WTC11 (cell line): ENCODE measurements at regions not wholly inside any gene's neighbourhood (a gene's known extent, or its start where the extent isn't known, plus 50 kb on each side); places are given as distances from the start of the nearest gene placed in this dataset.
A peak's percentile ranks its signal among the peaks of the same experiment; 100 is the strongest.

Experiments
- ATAC-seq: fragments of 200-7000 bp; cut with Tn5 transposase; 2 replicates; pipeline ENCODE4 v1.10.0; 2021; ENCODE audit warnings: mild to moderate bottlenecking, moderate library complexity
- CTCF ChIA-PET: fragments of 300-600 bp; sonication (Branson Sonifier 250); formaldehyde crosslinking; loops from one replicate; lab custom pipeline; 2021; ENCODE audit warnings: antibody characterized with exemption; lab: Charles Lee
- POLR2A ChIA-PET: fragments of 350-600 bp; sonication (Branson Sonifier 250); formaldehyde crosslinking; loops from one replicate; lab custom pipeline; 2021; ENCODE audit warnings: antibody characterized with exemption; lab: Charles Lee
- DNase-seq: peaks from one replicate; pipeline ENCODE4 v3.0.0; 2021; ENCODE audit warnings: low spot score
- H3K27ac Mint-ChIP-seq: 2 replicates; pipeline ENCODE4 v1.8.0; 2021; ENCODE audit warnings: mixed read lengths
- H3K27me3 Mint-ChIP-seq: 2 replicates; pipeline ENCODE4 v1.8.0; 2021; ENCODE audit warnings: low read depth, mild to moderate bottlenecking, moderate library complexity, mixed read lengths
- H3K36me3 Mint-ChIP-seq: 2 replicates; pipeline ENCODE4 v1.8.0; 2021; ENCODE audit warnings: mixed read lengths
- H3K4me1 Mint-ChIP-seq: 2 replicates; pipeline ENCODE4 v1.8.0; 2022; ENCODE audit warnings: mixed read lengths
- H3K4me3 Mint-ChIP-seq: 2 replicates; pipeline ENCODE4 v1.8.0; 2021; ENCODE audit warnings: mild to moderate bottlenecking, moderate library complexity, mixed read lengths
- H3K9me3 Mint-ChIP-seq: 2 replicates; pipeline ENCODE4 v1.8.0; 2021; ENCODE audit warnings: mixed read lengths
- ATF1 ChIP-seq: sonication (generic); formaldehyde crosslinking; IDR thresholded peaks from 2 replicates; pipeline ENCODE4 v1.8.1; 2023; ENCODE audit warnings: mild to moderate bottlenecking, moderate library complexity, missing genetic modification reagents
- CDX4 ChIP-seq: fragments of 250-450 bp; sonication (Bioruptor Pico); IDR thresholded peaks from 2 replicates; pipeline ENCODE4 v1.9.0; 2021; ENCODE audit warnings: moderate library complexity, mild to moderate bottlenecking, inconsistent platforms, borderline replicate concordance
- E2F1 ChIP-seq: sonication (generic); formaldehyde crosslinking; IDR thresholded peaks from 2 replicates; pipeline ENCODE4 v1.8.0; 2022; ENCODE audit warnings: mild to moderate bottlenecking, missing genetic modification reagents
- ELF4 ChIP-seq: sonication (generic); formaldehyde crosslinking; IDR thresholded peaks from 2 replicates; pipeline ENCODE4 v1.8.1; 2022; ENCODE audit warnings: low read depth, mild to moderate bottlenecking, moderate library complexity, missing genetic modification reagents
- ETV6 ChIP-seq: sonication (generic); formaldehyde crosslinking; IDR thresholded peaks from 2 replicates; pipeline ENCODE4 v1.8.1; 2022; ENCODE audit warnings: mild to moderate bottlenecking, missing genetic modification reagents
- FOXP1 ChIP-seq: sonication (generic); formaldehyde crosslinking; IDR thresholded peaks from 2 replicates; pipeline ENCODE4 v1.8.0; 2022; ENCODE audit warnings: missing genetic modification reagents, mild to moderate bottlenecking, moderate library complexity, borderline replicate concordance
- NFE2L1 ChIP-seq: sonication (generic); formaldehyde crosslinking; IDR thresholded peaks from 2 replicates; pipeline ENCODE4 v1.8.1; 2023; ENCODE audit warnings: missing genetic modification reagents
- NFYB ChIP-seq: sonication (generic); formaldehyde crosslinking; conservative IDR thresholded peaks from 2 replicates; pipeline ENCODE4 v1.8.0; 2022; ENCODE audit warnings: low read depth, missing genetic modification reagents
- RORB ChIP-seq: fragments of 250-450 bp; sonication (Bioruptor Pico); IDR thresholded peaks from 2 replicates; pipeline ENCODE4 v1.9.0; 2021; ENCODE audit warnings: mild to moderate bottlenecking
- SMAD3 ChIP-seq: sonication (generic); formaldehyde crosslinking; IDR thresholded peaks from 2 replicates; pipeline ENCODE4 v1.8.0; 2022; ENCODE audit warnings: missing genetic modification reagents, mild to moderate bottlenecking, borderline replicate concordance
- SP1 ChIP-seq: sonication (generic); formaldehyde crosslinking; conservative IDR thresholded peaks from 2 replicates; pipeline ENCODE4 v1.8.1; 2022; ENCODE audit warnings: missing genetic modification reagents
- TEAD1 ChIP-seq: sonication (generic); formaldehyde crosslinking; IDR thresholded peaks from 2 replicates; pipeline ENCODE4 v1.8.0; 2022; ENCODE audit warnings: mild to moderate bottlenecking, missing genetic modification reagents
- ZNF121 ChIP-seq: sonication (generic); formaldehyde crosslinking; IDR thresholded peaks from 2 replicates; pipeline ENCODE4 v1.8.0; 2023; ENCODE audit warnings: missing genetic modification reagents
- ZNF138 ChIP-seq: sonication (generic); formaldehyde crosslinking; conservative IDR thresholded peaks from 2 replicates; pipeline ENCODE4 v1.8.1; 2022; ENCODE audit warnings: mild to moderate bottlenecking, moderate library complexity, missing genetic modification reagents
- TF ChIP-seq, protein P1 (sequence below): fragments of 250-450 bp; sonication (Bioruptor Pico); IDR thresholded peaks from 2 replicates; pipeline ENCODE4 v1.9.0; 2021; ENCODE audit warnings: mild to moderate bottlenecking
- TF ChIP-seq, protein P2 (sequence below): sonication (generic); formaldehyde crosslinking; IDR thresholded peaks from 2 replicates; pipeline ENCODE4 v1.8.0; 2022; ENCODE audit warnings: mild to moderate bottlenecking, missing genetic modification reagents
- TF ChIP-seq, protein P3 (sequence below): sonication (generic); formaldehyde crosslinking; IDR thresholded peaks from 2 replicates; pipeline ENCODE4 v1.8.1; 2022; ENCODE audit warnings: low read depth, missing genetic modification reagents, borderline replicate concordance

- no peak for TF ChIP-seq NFYB (CRISPR knock-in tag)
- TF ChIP-seq ETV6 (CRISPR knock-in tag): no peak
- no peak for TF ChIP-seq SP1
- TF ChIP-seq ZNF138 (CRISPR knock-in tag): no peak
- TF ChIP-seq SMAD3 (CRISPR knock-in tag): no peak
- TF ChIP-seq, protein P1, sequence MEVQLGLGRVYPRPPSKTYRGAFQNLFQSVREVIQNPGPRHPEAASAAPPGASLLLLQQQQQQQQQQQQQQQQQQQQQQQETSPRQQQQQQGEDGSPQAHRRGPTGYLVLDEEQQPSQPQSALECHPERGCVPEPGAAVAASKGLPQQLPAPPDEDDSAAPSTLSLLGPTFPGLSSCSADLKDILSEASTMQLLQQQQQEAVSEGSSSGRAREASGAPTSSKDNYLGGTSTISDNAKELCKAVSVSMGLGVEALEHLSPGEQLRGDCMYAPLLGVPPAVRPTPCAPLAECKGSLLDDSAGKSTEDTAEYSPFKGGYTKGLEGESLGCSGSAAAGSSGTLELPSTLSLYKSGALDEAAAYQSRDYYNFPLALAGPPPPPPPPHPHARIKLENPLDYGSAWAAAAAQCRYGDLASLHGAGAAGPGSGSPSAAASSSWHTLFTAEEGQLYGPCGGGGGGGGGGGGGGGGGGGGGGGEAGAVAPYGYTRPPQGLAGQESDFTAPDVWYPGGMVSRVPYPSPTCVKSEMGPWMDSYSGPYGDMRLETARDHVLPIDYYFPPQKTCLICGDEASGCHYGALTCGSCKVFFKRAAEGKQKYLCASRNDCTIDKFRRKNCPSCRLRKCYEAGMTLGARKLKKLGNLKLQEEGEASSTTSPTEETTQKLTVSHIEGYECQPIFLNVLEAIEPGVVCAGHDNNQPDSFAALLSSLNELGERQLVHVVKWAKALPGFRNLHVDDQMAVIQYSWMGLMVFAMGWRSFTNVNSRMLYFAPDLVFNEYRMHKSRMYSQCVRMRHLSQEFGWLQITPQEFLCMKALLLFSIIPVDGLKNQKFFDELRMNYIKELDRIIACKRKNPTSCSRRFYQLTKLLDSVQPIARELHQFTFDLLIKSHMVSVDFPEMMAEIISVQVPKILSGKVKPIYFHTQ (CRISPR knock-in tag): no peak
- no peak for TF ChIP-seq ATF1
- POLR2A ChIA-PET: no interaction called here
- no peaks in the 10 kb centered on the region; the same call in 1 of the 2 replicates for H3K27me3 Mint-ChIP-seq
- CTCF ChIA-PET: interaction anchor here (0.6 to 2.7 kb wide), 14 partner anchors 10 to 264 kb away, joined by 3 to 12 read pairs (median 6); no protein-coding TSS in a partner anchor
- DNase-seq (peak; percentile 59), ATAC-seq (peak; percentile 97)
- no peak overlapping the region for H3K27ac Mint-ChIP-seq
- no peak overlapping the region for H3K4me3 Mint-ChIP-seq
- H3K9me3 Mint-ChIP-seq: peaks cover 25% of the 10 kb centered on the region
- H3K4me1 Mint-ChIP-seq: peaks cover 19% of the 10 kb centered on the region
- H3K36me3 Mint-ChIP-seq: peaks cover 25% of the 10 kb centered on the region
These were observed 260.7 kb upstream of the SFRP2 start for GRCh38 chr4:154049457-154050181.

GRCh38 chr4:154047733-154048132 lies 258.9 kb upstream of the SFRP2 start:
- Mint-ChIP-seq H3K4me1 (peaks cover 19% of the 10 kb centered on the region), H3K27me3 (no peaks in the 10 kb centered on the region; the same call in 1 of the 2 replicates)
- no peak for ATAC-seq
- TF ChIP-seq ELF4 (CRISPR knock-in tag) (no peak), E2F1 (no peak), ZNF121 (CRISPR knock-in tag) (no peak), RORB (no peak), TEAD1 (CRISPR knock-in tag) (no peak), FOXP1 (no peak), NFE2L1 (no peak), CDX4 (CRISPR knock-in tag) (no peak)
- TF ChIP-seq, protein P2, sequence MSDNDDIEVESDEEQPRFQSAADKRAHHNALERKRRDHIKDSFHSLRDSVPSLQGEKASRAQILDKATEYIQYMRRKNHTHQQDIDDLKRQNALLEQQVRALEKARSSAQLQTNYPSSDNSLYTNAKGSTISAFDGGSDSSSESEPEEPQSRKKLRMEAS (CRISPR knock-in tag): no peak
- TF ChIP-seq, protein P3, sequence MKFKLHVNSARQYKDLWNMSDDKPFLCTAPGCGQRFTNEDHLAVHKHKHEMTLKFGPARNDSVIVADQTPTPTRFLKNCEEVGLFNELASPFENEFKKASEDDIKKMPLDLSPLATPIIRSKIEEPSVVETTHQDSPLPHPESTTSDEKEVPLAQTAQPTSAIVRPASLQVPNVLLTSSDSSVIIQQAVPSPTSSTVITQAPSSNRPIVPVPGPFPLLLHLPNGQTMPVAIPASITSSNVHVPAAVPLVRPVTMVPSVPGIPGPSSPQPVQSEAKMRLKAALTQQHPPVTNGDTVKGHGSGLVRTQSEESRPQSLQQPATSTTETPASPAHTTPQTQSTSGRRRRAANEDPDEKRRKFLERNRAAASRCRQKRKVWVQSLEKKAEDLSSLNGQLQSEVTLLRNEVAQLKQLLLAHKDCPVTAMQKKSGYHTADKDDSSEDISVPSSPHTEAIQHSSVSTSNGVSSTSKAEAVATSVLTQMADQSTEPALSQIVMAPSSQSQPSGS (CRISPR knock-in tag): no peak
- TF ChIP-seq, all 79 proteins: peak for 0
- H3K36me3 Mint-ChIP-seq: peaks cover 8% of the 10 kb centered on the region
- POLR2A ChIA-PET: no interaction called here
- no peak for DNase-seq
- CTCF ChIA-PET: interaction anchor here (0.7 to 2.7 kb wide), 3 partner anchors 8 to 80 kb away, joined by 3 to 6 read pairs (median 5); no protein-coding TSS in a partner anchor
- H3K27ac Mint-ChIP-seq: no peak overlapping the region
- H3K9me3 Mint-ChIP-seq: peaks cover 19% of the 10 kb centered on the region
- no peak overlapping the region for H3K4me3 Mint-ChIP-seq
